T-cell (primary cell): ENCODE measurements at regions not wholly inside any gene's neighbourhood (a gene's known extent, or its start where the extent isn't known, plus 50 kb on each side); places are given as distances from the start of the nearest gene placed in this dataset.

Source experiments
- ATAC-seq, 4 experiments: fragments of 200-7000 bp in 3 of 4; fragments of 150-1000 bp in 1 of 4; cut with Tn5 transposase; replicated peaks in 1 of 4; 1 replicate in 3 of 4; 2 replicates in 1 of 4; pipeline ENCODE4 v1.10.0; 2021; ENCODE audit warnings: moderate library complexity in 3 of 4, mild to moderate bottlenecking in 2 of 4, moderate number of reproducible peaks in 1 of 4
- CTCF ChIA-PET, 2 donors: fragments of 300-600 bp; sonication (Branson Sonifier 250); formaldehyde crosslinking; loops; one replicate each; lab custom pipeline; 2022; ENCODE audit warnings: antibody characterized with exemption in 2 of 2; lab: Charles Lee
- POLR2A ChIA-PET, 2 donors: fragments of 300-600 bp; sonication (Branson Sonifier 250); formaldehyde crosslinking; loops; one replicate each; lab custom pipeline; 2022; ENCODE audit warnings: antibody characterized with exemption in 2 of 2; lab: Charles Lee
- DNase-seq, 35 experiments: peaks; one replicate each; pipeline versions ENCODE4 v3.0.0 to v3.0.0-alpha.2; 2013 to 2023
- H3K27ac ChIP-seq: one replicate; pipeline ENCODE4 v1.5.1; 2013; ENCODE audit warnings: low read length
- H3K27me3 ChIP-seq, 2 experiments: replicated peaks in 1 of 2; 1 replicate in 1 of 2; 2 replicates in 1 of 2; pipeline versions ENCODE4 v1.6.1 to v1.7.0; 2013; ENCODE audit warnings: low read length in 1 of 2, mixed read lengths in 1 of 2; ENCODE audit not compliant: control insufficient read depth in 2 of 2, insufficient read depth in 2 of 2; ENCODE audit errors: extremely low read depth in 1 of 2
- H3K36me3 ChIP-seq, 2 donors: 1 replicate in 1 of 2; 2 replicates in 1 of 2; pipeline versions ENCODE4 v1.6.1 to v1.7.0; 2013; ENCODE audit warnings: low read length in 1 of 2; ENCODE audit not compliant: control insufficient read depth in 2 of 2, insufficient read depth in 1 of 2; ENCODE audit errors: extremely low read depth in 1 of 2
- H3K4me1 ChIP-seq, 2 experiments: 1 replicate in 1 of 2; 2 replicates in 1 of 2; pipeline versions ENCODE4 v1.6.1 to v1.7.0; 2013; ENCODE audit warnings: low read length in 2 of 2, mixed read lengths in 1 of 2; ENCODE audit not compliant: insufficient read depth in 2 of 2, control insufficient read depth in 1 of 2; ENCODE audit errors: extremely low read depth in 1 of 2
- H3K4me3 ChIP-seq, 2 donors: 1 replicate in 1 of 2; 2 replicates in 1 of 2; pipeline versions ENCODE4 v1.5.1 to v1.7.0; 2013; ENCODE audit warnings: mild to moderate bottlenecking in 2 of 2, low read length in 1 of 2, moderate library complexity in 1 of 2; ENCODE audit not compliant: control insufficient read depth in 1 of 2; ENCODE audit errors: extremely low read depth in 1 of 2
- H3K9me3 ChIP-seq: 2 replicates; pipeline ENCODE4 v1.7.0; 2013
- H3K27ac Mint-ChIP-seq, 2 donors: one replicate each; pipeline ENCODE4 v1.8.0; 2020 to 2021; ENCODE audit warnings: mild to moderate bottlenecking in 2 of 2, mixed read lengths in 2 of 2
- H3K27me3 Mint-ChIP-seq, 2 donors: one replicate each; pipeline ENCODE4 v1.8.0; 2021 to 2022; ENCODE audit warnings: mixed read lengths in 2 of 2
- H3K36me3 Mint-ChIP-seq: one replicate; pipeline ENCODE4 v1.8.0; 2021; ENCODE audit warnings: mixed read lengths
- H3K4me1 Mint-ChIP-seq, 3 donors: one replicate each; pipeline ENCODE4 v1.8.0; 2020 to 2022; ENCODE audit warnings: mixed read lengths in 3 of 3, mild to moderate bottlenecking in 1 of 3
- H3K4me3 Mint-ChIP-seq, 3 donors: one replicate each; pipeline ENCODE4 v1.8.0; 2020 to 2022; ENCODE audit warnings: mild to moderate bottlenecking in 3 of 3, mixed read lengths in 3 of 3, moderate library complexity in 3 of 3
- H3K9me3 Mint-ChIP-seq, 3 donors: one replicate each; pipeline ENCODE4 v1.8.0; 2020 to 2022; ENCODE audit warnings: mixed read lengths in 3 of 3
- WGBS: methylation state at CpG from one replicate; pipeline ENCODE4 v1.1.5; 2013; ENCODE audit warnings: missing lambda C conversion rate; ENCODE audit not compliant: insufficient coverage; 5-methylcytosine and 5-hydroxymethylcytosine counted together

GRCh38 chr1:227390525-227390924 lies 72.2 kb upstream of the CDC42BPA start:
- Mint-ChIP-seq H3K27ac (no peak overlapping the region), H3K4me1 (no peaks in the 10 kb centered on the region), H3K4me3 (no peak overlapping the region), H3K36me3 (no peaks in the 10 kb centered on the region), H3K27me3 (peaks cover 2 to 3% of the 10 kb centered on the region in 2 donors), H3K9me3 (no peaks in the 10 kb centered on the region)
- Histone ChIP-seq H3K4me3 (no peak overlapping the region), H3K36me3 (no peaks in the 10 kb centered on the region), H3K4me1 (no peaks in the 10 kb centered on the region), H3K27ac (no peak overlapping the region), H3K27me3 (peaks cover 0 to 3% of the 10 kb centered on the region in 2 experiments), H3K9me3 (no peaks in the 10 kb centered on the region)
- no CpG with 5 or more reads among the region's 2 CpGs for WGBS
- ATAC-seq (no peak), DNase-seq (no peak)
- CTCF ChIA-PET = no interaction called here
- POLR2A ChIA-PET = no interaction called here

- POLR2A ChIA-PET = interaction anchor here in 1 of 2 donors (0.5 kb wide), 1 partner anchor 14 kb away, joined by 8 read pairs; no protein-coding TSS in a partner anchor
- WGBS = no CpG with 5 or more reads among the region's 4 CpGs
- no peaks in the 10 kb centered on the region for H3K36me3 Mint-ChIP-seq
Measured at GRCh38 chr1:227388214-227389168, 70.2 kb upstream of the CDC42BPA start.

GRCh38 chr1:227379555-227379892 lies 61.2 kb upstream of the CDC42BPA start:
- H3K9me3 ChIP-seq = no peaks in the 10 kb centered on the region
- H3K4me3 ChIP-seq = no peak overlapping the region
- DNase-seq (no peak), ATAC-seq (no peak)
- H3K27ac ChIP-seq = no peak overlapping the region
- H3K4me1 Mint-ChIP-seq = no peaks in the 10 kb centered on the region
- 94% methylated on average over 3 of the region's 6 CpGs for WGBS
- H3K36me3 Mint-ChIP-seq = no peaks in the 10 kb centered on the region
- H3K27ac Mint-ChIP-seq = no peak overlapping the region
- CTCF ChIA-PET = no interaction called here
- peaks cover 0 to 10% of the 10 kb centered on the region in 2 experiments for H3K27me3 ChIP-seq
- no peaks in the 10 kb centered on the region for H3K9me3 Mint-ChIP-seq
- H3K4me1 ChIP-seq = no peaks in the 10 kb centered on the region
- no peak overlapping the region for H3K4me3 Mint-ChIP-seq
- peaks cover 35 to 40% of the 10 kb centered on the region in 2 donors for H3K27me3 Mint-ChIP-seq
- H3K36me3 ChIP-seq = no peaks in the 10 kb centered on the region
- POLR2A ChIA-PET = no interaction called here

More at GRCh38 chr1:227388214-227389168, 70.2 kb upstream of the CDC42BPA start:
- Mint-ChIP-seq H3K27me3 (peaks cover 6 to 7% of the 10 kb centered on the region in 2 donors), H3K4me3 (no peak overlapping the region), H3K4me1 (no peaks in the 10 kb centered on the region), H3K27ac (no peak overlapping the region), H3K9me3 (no peaks in the 10 kb centered on the region)
- DNase-seq = no peak
- H3K4me1 ChIP-seq = no peaks in the 10 kb centered on the region
- H3K27me3 ChIP-seq = peaks cover 0 to 3% of the 10 kb centered on the region in 2 experiments
- no peaks in the 10 kb centered on the region for H3K9me3 ChIP-seq
- CTCF ChIA-PET = no interaction called here
- H3K4me3 ChIP-seq = no peak overlapping the region
- no peak for ATAC-seq
- no peaks in the 10 kb centered on the region for H3K36me3 ChIP-seq
- no peak overlapping the region for H3K27ac ChIP-seq

- no peaks in the 10 kb centered on the region for H3K9me3 ChIP-seq
- CTCF ChIA-PET = no interaction called here
Measured at GRCh38 chr1:227378871-227379554, 60.7 kb upstream of the CDC42BPA start.

GRCh38 chr1:227378181-227378580 lies 59.9 kb upstream of the CDC42BPA start:
- Histone ChIP-seq H3K4me3 (no peak overlapping the region), H3K9me3 (no peaks in the 10 kb centered on the region), H3K36me3 (no peaks in the 10 kb centered on the region), H3K27me3 (peaks cover 0 to 10% of the 10 kb centered on the region in 2 experiments), H3K4me1 (no peaks in the 10 kb centered on the region), H3K27ac (no peak overlapping the region)
- POLR2A ChIA-PET = no interaction called here
- WGBS = 94% methylated on average over 2 of the region's 2 CpGs
- H3K36me3 Mint-ChIP-seq = no peaks in the 10 kb centered on the region
- H3K27ac Mint-ChIP-seq = no peak overlapping the region
- H3K9me3 Mint-ChIP-seq = no peaks in the 10 kb centered on the region
- CTCF ChIA-PET = no interaction called here
- H3K4me3 Mint-ChIP-seq = no peak overlapping the region
- no peaks in the 10 kb centered on the region for H3K4me1 Mint-ChIP-seq
- no peak for DNase-seq
- ATAC-seq = no peak
- peaks cover 32 to 34% of the 10 kb centered on the region in 2 donors for H3K27me3 Mint-ChIP-seq

More at GRCh38 chr1:227378871-227379554, 60.7 kb upstream of the CDC42BPA start:
- 70% methylated on average over 1 of the region's 4 CpGs for whole genome bisulfite sequencing
- no peak overlapping the region for H3K27ac ChIP-seq
- H3K36me3 ChIP-seq = no peaks in the 10 kb centered on the region
- H3K27me3 Mint-ChIP-seq = peaks cover 35 to 36% of the 10 kb centered on the region in 2 donors
- no peak overlapping the region for H3K4me3 Mint-ChIP-seq
- no peaks in the 10 kb centered on the region for H3K4me1 Mint-ChIP-seq
- peaks cover 0 to 10% of the 10 kb centered on the region in 2 experiments for H3K27me3 ChIP-seq
- POLR2A ChIA-PET = no interaction called here
- no peaks in the 10 kb centered on the region for H3K9me3 Mint-ChIP-seq
- DNase-seq = no peak
- no peaks in the 10 kb centered on the region for H3K4me1 ChIP-seq
- H3K36me3 Mint-ChIP-seq = no peaks in the 10 kb centered on the region
- no peak for ATAC-seq
- no peak overlapping the region for H3K4me3 ChIP-seq
- H3K27ac Mint-ChIP-seq = no peak overlapping the region

- no peak for ATAC-seq
Measured at GRCh38 chr1:227374846-227375245, 56.6 kb upstream of the CDC42BPA start.

More at GRCh38 chr1:227374846-227375245, 56.6 kb upstream of the CDC42BPA start:
- Mint-ChIP-seq H3K9me3 (no peaks in the 10 kb centered on the region), H3K4me3 (no peak overlapping the region), H3K36me3 (no peaks in the 10 kb centered on the region), H3K27ac (no peak overlapping the region), H3K27me3 (peaks cover 16 to 27% of the 10 kb centered on the region in 2 donors), H3K4me1 (no peaks in the 10 kb centered on the region)
- H3K4me1 ChIP-seq = no peaks in the 10 kb centered on the region
- ChIA-PET CTCF (no interaction called here), POLR2A (no interaction called here)
- no peaks in the 10 kb centered on the region for H3K9me3 ChIP-seq
- no peaks in the 10 kb centered on the region for H3K36me3 ChIP-seq
- H3K27ac ChIP-seq = no peak overlapping the region
- WGBS = no CpG with 5 or more reads among the region's 1 CpG
- no peak for DNase-seq
- H3K4me3 ChIP-seq = no peak overlapping the region
- peaks cover 0 to 8% of the 10 kb centered on the region in 2 experiments for H3K27me3 ChIP-seq
